ENCODE measurements at regions not wholly inside any gene's neighbourhood (a gene's known extent, or its start where the extent isn't known, plus 50 kb on each side); places are given as distances from the start of the nearest gene placed in this dataset.
"Not testable (repeated sequence)": the region's sequence is repeated elsewhere in the genome, so short reads cannot be mapped to it uniquely, and the experiment has no call there.

DNA sequence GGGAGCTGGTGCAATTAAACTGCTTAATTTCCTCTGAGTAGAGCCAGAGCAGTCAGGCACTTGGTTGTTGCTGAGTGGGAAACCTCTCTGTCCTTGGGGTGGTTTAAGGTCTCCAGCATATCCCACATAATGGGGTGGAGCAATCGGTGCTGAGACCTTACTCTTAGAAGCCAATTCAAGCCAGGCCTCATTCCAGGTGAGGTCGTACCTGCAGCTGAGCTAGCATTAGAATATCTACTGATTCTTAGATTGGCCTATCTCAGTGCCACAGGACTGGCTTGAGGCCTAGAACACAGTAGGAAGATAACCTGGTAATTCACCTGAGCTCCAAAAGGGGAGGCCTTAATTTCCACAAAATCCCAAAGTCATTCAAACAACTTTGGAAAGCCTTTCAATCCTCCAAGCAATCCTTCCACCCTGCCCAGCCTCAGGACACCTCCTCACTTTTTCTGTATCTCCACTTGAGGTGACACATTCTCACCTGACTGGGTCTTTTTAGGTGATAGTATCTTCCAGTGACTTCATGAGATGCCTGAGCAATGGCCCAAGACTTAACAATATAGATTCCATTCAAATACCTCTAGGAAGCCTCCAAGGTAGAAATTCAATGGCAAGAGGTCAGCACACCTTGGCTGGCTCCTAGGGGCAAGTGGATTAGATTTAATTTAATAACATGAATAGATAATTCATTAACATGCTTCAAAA, 91.0 kb downstream of the FEM1C start:
- H3K27ac ChIP-seq = no peak overlapping the region
- TF ChIP-seq CTCF (IDR thresholded peaks at IDR 0.05) (no peak), ZFX (IDR thresholded peaks at IDR 0.05; ENCODE audit: borderline replicate concordance) (no peak)

GRCh38 chr5:115452536-115453235, 91.9 kb downstream of the FEM1C start:
- H3K27ac ChIP-seq = no peak overlapping the region
- TF ChIP-seq ZFX (IDR thresholded peaks at IDR 0.05; ENCODE audit: borderline replicate concordance) (no peak), CTCF (IDR thresholded peaks at IDR 0.05) (no peak)

DNA sequence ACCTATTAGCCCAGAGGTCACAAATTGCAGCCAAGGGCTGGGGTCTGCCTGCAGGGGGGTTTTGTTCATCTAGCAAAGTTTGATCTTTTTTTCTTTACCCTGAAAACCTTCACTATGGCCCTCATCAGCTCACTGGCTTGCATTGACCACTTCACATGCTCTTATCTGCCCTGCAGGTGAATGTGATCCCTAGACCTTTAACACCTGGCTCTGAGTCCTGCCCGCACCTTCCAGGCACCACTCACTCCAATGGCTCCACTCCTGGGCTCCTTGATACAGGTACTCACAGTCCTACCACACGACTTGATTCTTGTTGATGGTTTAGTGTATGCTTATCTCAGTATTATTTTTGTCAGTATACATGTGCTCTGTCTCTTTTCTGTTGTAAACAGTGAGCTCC, 92.5 kb downstream of the FEM1C start:
- no peak for TF ChIP-seq ZFX (IDR thresholded peaks at IDR 0.05; ENCODE audit: borderline replicate concordance)
- TF ChIP-seq CTCF (IDR thresholded peaks at IDR 0.05) = no peak
- H3K27ac ChIP-seq = no peak overlapping the region

DNA sequence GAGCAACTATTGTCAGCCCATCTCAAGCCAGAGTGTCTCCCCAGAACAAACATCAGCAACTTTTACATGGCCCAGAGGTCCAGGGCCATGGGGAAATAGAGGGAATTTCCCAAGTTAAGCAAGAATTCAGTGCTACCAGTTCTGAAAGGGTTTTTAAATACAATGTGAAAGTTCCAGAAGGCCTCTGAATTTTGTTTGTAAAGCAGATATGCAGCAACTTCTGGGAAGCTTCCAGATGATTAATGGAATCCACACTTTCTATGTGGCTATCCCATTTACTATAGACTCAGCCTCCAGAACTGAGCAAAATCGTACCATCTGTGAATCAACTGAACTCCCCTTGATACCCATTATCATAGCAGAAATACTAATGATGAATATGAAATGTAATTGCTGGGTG, 93.8 kb downstream of the FEM1C start:
- TF ChIP-seq CTCF (IDR thresholded peaks at IDR 0.05) (no peak), ZFX (IDR thresholded peaks at IDR 0.05; ENCODE audit: borderline replicate concordance) (no peak)
- H3K27ac ChIP-seq = no peak overlapping the region

DNA sequence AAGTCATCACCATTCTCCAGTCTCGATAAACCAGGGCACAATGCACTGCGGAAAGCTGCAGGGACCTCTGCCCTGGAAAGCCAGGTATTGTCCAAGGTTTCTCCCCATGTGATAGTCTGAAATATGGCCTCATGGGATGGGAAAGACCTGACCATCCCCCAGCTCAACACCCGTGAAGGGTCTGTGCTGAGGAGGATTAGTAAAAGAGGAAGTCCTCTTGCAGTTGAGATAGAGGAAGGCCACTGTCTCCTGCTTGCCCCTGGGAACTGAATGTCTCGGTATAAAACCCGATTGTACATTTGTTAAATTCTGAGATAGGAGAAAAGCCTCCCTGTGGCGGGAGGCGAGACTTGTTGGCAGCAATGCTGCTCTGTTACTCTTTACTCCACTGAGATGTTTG, 95.9 kb downstream of the FEM1C start:
- not testable (repeated sequence) for H3K27ac ChIP-seq

DNA sequence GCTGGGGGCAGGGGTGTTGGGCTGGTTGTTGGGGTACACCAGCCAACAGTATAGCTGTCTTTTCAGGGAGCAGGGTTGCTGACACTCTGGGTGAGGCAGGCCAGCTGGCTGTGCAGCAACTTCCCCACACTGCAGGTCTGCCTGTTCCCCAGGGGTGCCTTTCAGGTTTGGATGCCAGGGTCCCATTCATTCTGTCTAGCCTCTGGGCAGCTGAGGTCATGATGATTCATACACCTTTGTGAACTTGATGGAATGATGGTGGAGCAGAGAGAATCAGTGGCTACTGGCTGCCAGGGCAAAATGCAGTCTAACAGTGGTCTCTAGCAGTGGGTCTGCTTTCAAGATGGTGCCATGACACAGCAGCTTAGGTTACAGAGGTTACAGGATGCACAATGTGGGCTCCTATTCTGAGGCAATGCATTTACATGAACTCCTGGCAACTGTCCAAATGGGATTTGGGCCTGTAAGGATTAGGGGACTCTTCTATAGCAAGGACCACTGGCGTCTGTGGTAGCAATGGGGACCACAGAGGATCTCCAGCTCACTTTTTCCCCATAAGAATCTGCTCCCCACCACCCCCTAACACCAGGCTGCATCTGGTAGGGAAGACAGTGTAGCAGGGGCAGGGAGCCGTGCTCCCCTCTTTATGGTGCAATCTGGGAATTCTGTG, 103.7 kb downstream of the FEM1C start:
- no peak overlapping the region for H3K27ac ChIP-seq
- TF ChIP-seq CTCF (IDR thresholded peaks at IDR 0.05) = no peak
- no peak for TF ChIP-seq ZFX (IDR thresholded peaks at IDR 0.05; ENCODE audit: borderline replicate concordance)

- TF ChIP-seq CTCF (IDR thresholded peaks at IDR 0.05) (no peak), ZFX (IDR thresholded peaks at IDR 0.05; ENCODE audit: borderline replicate concordance) (no peak)
- H3K27ac ChIP-seq = no peak overlapping the region
Observed at GRCh38 chr5:115439639-115440038, 104.9 kb downstream of the FEM1C start.

Measured in 22Rv1 (cell line).